Body of pancreas (tissue), 4 donors: ENCODE measurements at regions not wholly inside any gene's neighbourhood (a gene's known extent, or its start where the extent isn't known, plus 50 kb on each side); places are given as distances from the start of the nearest gene placed in this dataset.

Experiments used
- ATAC-seq: fragments of 150-250 bp; one replicate; pipeline ENCODE4 v1.9.1; 2016
- DNase-seq, 4 donors: peaks; one replicate each; pipeline ENCODE4 v3.0.0-alpha.2; 2019
- H3K27ac ChIP-seq, 4 donors: fragments of 200-600 bp; sonication (generic); 1 replicate in 3 of 4; 2 replicates in 1 of 4; pipeline versions ENCODE4 v1.5.1 to v1.6.1; 2016 to 2019; ENCODE audit warnings: mild to moderate bottlenecking in 1 of 4, mixed read lengths in 1 of 4, moderate library complexity in 1 of 4
- H3K27me3 ChIP-seq, 2 donors: fragments of 200-600 bp; sonication (generic); one replicate each; pipeline ENCODE4 v1.6.0; 2016; ENCODE audit warnings: mild to moderate bottlenecking in 1 of 2
- H3K36me3 ChIP-seq, 2 donors: fragments of 200-600 bp; sonication (generic); replicated peaks in 1 of 2; 2 replicates each; pipeline ENCODE4 v1.5.1; 2016; ENCODE audit warnings: low read depth in 2 of 2; ENCODE audit not compliant: insufficient read depth in 1 of 2
- H3K4me1 ChIP-seq: fragments of 200-600 bp; sonication (generic); one replicate; pipeline ENCODE4 v1.6.0; 2016
- H3K4me3 ChIP-seq, 2 donors: fragments of 200-600 bp; sonication (generic); 1 replicate in 1 of 2; 2 replicates in 1 of 2; pipeline ENCODE4 v1.5.1; 2016 to 2019
- H3K9me3 ChIP-seq, 3 donors: fragments of 200-600 bp; sonication (generic); 1 replicate in 2 of 3; 2 replicates in 1 of 3; pipeline ENCODE4 v1.5.1; 2016
- POLR2A ChIP-seq, 3 donors: fragments of 450-650 bp; IDR thresholded peaks; one replicate each; pipeline ENCODE4 v1.6.1; 2016; ENCODE audit warnings: antibody characterized with exemption in 3 of 3, mild to moderate bottlenecking in 2 of 3
- WGBS, 2 donors: methylation state at CpG; one replicate each; pipeline ENCODE4 v1.1.5; 2017; 5-methylcytosine and 5-hydroxymethylcytosine counted together
- intact Hi-C: fragments of 100-400 bp; cut with DNase I; formaldehyde crosslinking; loops from one replicate; pipeline ENCODE4 v1.15.1; 2023
- TF ChIP-seq, protein P1 (sequence below), 7 experiments: fragments of 450-650 bp in 4 of 7; fragments of 200-600 bp in 3 of 7; sonication (generic) in 3 of 7; IDR thresholded peaks; one replicate each; pipeline ENCODE4 v1.5.1; 2016 to 2019; ENCODE audit warnings: antibody characterized with exemption in 7 of 7

GRCh38 chr13:40283666-40284065, 382.8 kb downstream of the FOXO1 start:
- intact Hi-C loops: no loop called here
- ATAC-seq (no peak), DNase-seq (no peak)
- TF ChIP-seq POLR2A (IDR thresholded peaks at IDR 0.05): no peak
- TF ChIP-seq, protein P1, sequence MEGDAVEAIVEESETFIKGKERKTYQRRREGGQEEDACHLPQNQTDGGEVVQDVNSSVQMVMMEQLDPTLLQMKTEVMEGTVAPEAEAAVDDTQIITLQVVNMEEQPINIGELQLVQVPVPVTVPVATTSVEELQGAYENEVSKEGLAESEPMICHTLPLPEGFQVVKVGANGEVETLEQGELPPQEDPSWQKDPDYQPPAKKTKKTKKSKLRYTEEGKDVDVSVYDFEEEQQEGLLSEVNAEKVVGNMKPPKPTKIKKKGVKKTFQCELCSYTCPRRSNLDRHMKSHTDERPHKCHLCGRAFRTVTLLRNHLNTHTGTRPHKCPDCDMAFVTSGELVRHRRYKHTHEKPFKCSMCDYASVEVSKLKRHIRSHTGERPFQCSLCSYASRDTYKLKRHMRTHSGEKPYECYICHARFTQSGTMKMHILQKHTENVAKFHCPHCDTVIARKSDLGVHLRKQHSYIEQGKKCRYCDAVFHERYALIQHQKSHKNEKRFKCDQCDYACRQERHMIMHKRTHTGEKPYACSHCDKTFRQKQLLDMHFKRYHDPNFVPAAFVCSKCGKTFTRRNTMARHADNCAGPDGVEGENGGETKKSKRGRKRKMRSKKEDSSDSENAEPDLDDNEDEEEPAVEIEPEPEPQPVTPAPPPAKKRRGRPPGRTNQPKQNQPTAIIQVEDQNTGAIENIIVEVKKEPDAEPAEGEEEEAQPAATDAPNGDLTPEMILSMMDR (IDR thresholded peaks at IDR 0.05): no peak
- Histone ChIP-seq H3K36me3 (no peaks in the 10 kb centered on the region), H3K4me3 (no peak overlapping the region), H3K27me3 (no peaks in the 10 kb centered on the region), H3K27ac (no peak overlapping the region), H3K9me3 (no peaks in the 10 kb centered on the region), H3K4me1 (no peaks in the 10 kb centered on the region)
- WGBS, 2 donors: 81 to 92% methylated on average over 3 of the region's 3 CpGs

DNA sequence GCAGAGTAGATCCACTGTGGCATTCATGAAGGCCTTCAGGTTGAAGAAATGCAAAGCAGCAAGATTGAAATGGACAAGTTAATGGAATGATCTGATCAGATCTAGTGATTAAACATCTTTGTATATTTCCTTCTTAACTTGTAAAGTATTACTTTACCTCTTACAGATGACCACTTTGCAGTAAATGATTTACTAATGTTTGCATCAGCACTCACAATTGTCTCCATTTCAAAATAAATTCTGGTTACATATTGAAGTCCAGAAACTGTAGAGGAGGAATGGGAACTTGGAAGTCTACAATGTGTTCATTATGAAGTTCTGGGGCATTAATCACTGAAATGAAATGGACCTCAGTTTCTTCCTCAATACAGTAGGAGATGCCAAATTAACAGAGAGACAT, 380.8 kb downstream of the FOXO1 start:
- no peak for ATAC-seq
- no peak overlapping the region for H3K27ac ChIP-seq
- H3K4me1 ChIP-seq: no peaks in the 10 kb centered on the region
- H3K36me3 ChIP-seq: no peaks in the 10 kb centered on the region
- intact Hi-C loops: no loop called here
- DNase-seq: no peak
- TF ChIP-seq, protein P1 (IDR thresholded peaks at IDR 0.05): no peak
- no peak for TF ChIP-seq POLR2A (IDR thresholded peaks at IDR 0.05)
- H3K9me3 ChIP-seq: no peaks in the 10 kb centered on the region
- H3K27me3 ChIP-seq: no peaks in the 10 kb centered on the region
- H3K4me3 ChIP-seq: no peak overlapping the region

GRCh38 chr13:40287428-40287827, 379.0 kb downstream of the FOXO1 start:
- ATAC-seq (no peak), DNase-seq (no peak)
- Histone ChIP-seq H3K27me3 (no peaks in the 10 kb centered on the region), H3K36me3 (no peaks in the 10 kb centered on the region), H3K4me3 (no peak overlapping the region), H3K27ac (no peak overlapping the region), H3K4me1 (no peaks in the 10 kb centered on the region), H3K9me3 (no peaks in the 10 kb centered on the region)
- intact Hi-C loops: no loop called here
- 95 to 96% methylated on average over 4 of the region's 4 CpGs for WGBS, 2 donors
- no peak for TF ChIP-seq POLR2A (IDR thresholded peaks at IDR 0.05)
- TF ChIP-seq, protein P1 (IDR thresholded peaks at IDR 0.05): no peak

GRCh38 chr13:40288259-40288658, 378.2 kb downstream of the FOXO1 start:
- Histone ChIP-seq H3K9me3 (no peaks in the 10 kb centered on the region), H3K4me1 (no peaks in the 10 kb centered on the region), H3K27ac (no peak overlapping the region), H3K4me3 (no peak overlapping the region), H3K27me3 (no peaks in the 10 kb centered on the region), H3K36me3 (no peaks in the 10 kb centered on the region)
- TF ChIP-seq POLR2A (IDR thresholded peaks at IDR 0.05): no peak
- TF ChIP-seq, protein P1 (IDR thresholded peaks at IDR 0.05): no peak
- no peak for ATAC-seq
- 42 to 47% methylated on average over 4 of the region's 4 CpGs for WGBS, 2 donors
- DNase-seq: peak in 1 of 4 donors; percentile 22
- intact Hi-C loops: no loop called here

GRCh38 chr13:40290758-40291157, 375.7 kb downstream of the FOXO1 start:
- WGBS, 2 donors: 92 to 94% methylated on average over 1 of the region's 1 CpG
- no peaks in the 10 kb centered on the region for H3K27me3 ChIP-seq
- H3K9me3 ChIP-seq: no peaks in the 10 kb centered on the region
- no peak overlapping the region for H3K27ac ChIP-seq
- no peak for DNase-seq
- H3K4me1 ChIP-seq: no peaks in the 10 kb centered on the region
- no peak for TF ChIP-seq POLR2A (IDR thresholded peaks at IDR 0.05)
- TF ChIP-seq, protein P1 (IDR thresholded peaks at IDR 0.05): no peak
- H3K36me3 ChIP-seq: no peaks in the 10 kb centered on the region
- intact Hi-C loops: no loop called here
- no peak for ATAC-seq
- no peak overlapping the region for H3K4me3 ChIP-seq
